HEK293 (cell line): ENCODE measurements at regions not wholly inside any gene's neighbourhood (a gene's known extent, or its start where the extent isn't known, plus 50 kb on each side); places are given as distances from the start of the nearest gene placed in this dataset.
A peak's percentile ranks its signal among the peaks of the same experiment; 100 is the strongest.

Source experiments
- CTCF ChIA-PET: fragments of 350-600 bp; formaldehyde crosslinking; extraction: SDS; loops from one replicate; lab custom pipeline; 2021; ENCODE audit warnings: antibody characterized with exemption; lab: Yijun Ruan, JAX
- POLR2A ChIA-PET: fragments of 300-600 bp; formaldehyde crosslinking; extraction: SDS; loops from one replicate; lab custom pipeline; 2020; ENCODE audit warnings: antibody characterized with exemption, inconsistent platforms; lab: Yijun Ruan, JAX
- H3K27ac ChIP-seq: fragments of 200-500 bp; sonication (Bioruptor generic); 2 replicates; pipeline ENCODE4 v1.5.1; 2014; ENCODE audit warnings: low read depth, low read length, control low read depth, inconsistent platforms; ENCODE audit errors: extremely low read depth
- H3K36me3 ChIP-seq, 2 experiments: fragments of 200-500 bp in 1 of 2; sonication (Bioruptor generic) in 1 of 2; 1 replicate in 1 of 2; 2 replicates in 1 of 2; pipeline ENCODE4 v1.5.1; 2014 to 2017; ENCODE audit warnings: inconsistent platforms in 2 of 2, low read length in 2 of 2; ENCODE audit not compliant: control insufficient read depth in 2 of 2, insufficient read depth in 1 of 2
- H3K4me1 ChIP-seq: fragments of 200-500 bp; sonication (Bioruptor generic); 2 replicates; pipeline ENCODE4 v1.5.1; 2014; ENCODE audit warnings: mild to moderate bottlenecking, low read length, inconsistent platforms; ENCODE audit not compliant: control insufficient read depth, insufficient read depth
- H3K4me3 ChIP-seq: 2 replicates; pipeline ENCODE4 v1.5.1; 2011; ENCODE audit warnings: low read depth, mild to moderate bottlenecking, control low read depth, low read length, moderate library complexity
- H3K9me3 ChIP-seq: fragments of 200-500 bp; sonication (Bioruptor generic); 2 replicates; pipeline ENCODE4 v1.5.1; 2014; ENCODE audit warnings: low read depth, low read length, inconsistent platforms; ENCODE audit not compliant: control insufficient read depth, insufficient read depth
- GFI1B ChIP-seq: fragments of 450-650 bp; formaldehyde crosslinking; IDR thresholded peaks from 2 replicates; pipeline ENCODE4 v1.5.1; 2016; ENCODE audit warnings: missing biosample characterization, missing genetic modification characterization
- OSR2 ChIP-seq: fragments of 450-650 bp; formaldehyde crosslinking; IDR thresholded peaks from 2 replicates; pipeline ENCODE4 v1.5.1; 2016; ENCODE audit warnings: missing biosample characterization, missing genetic modification characterization
- SCRT2 ChIP-seq: fragments of 450-650 bp; formaldehyde crosslinking; IDR thresholded peaks from 2 replicates; pipeline ENCODE4 v1.5.1; 2016; ENCODE audit warnings: missing biosample characterization, missing genetic modification characterization
- TRIM28 ChIP-seq: IDR thresholded peaks from 2 replicates; pipeline ENCODE4 v1.6.1; 2011; ENCODE audit warnings: low read length, control low read depth, borderline replicate concordance
- ZNF132 ChIP-seq: fragments of 450-650 bp; formaldehyde crosslinking; IDR thresholded peaks from 2 replicates; pipeline ENCODE4 v1.5.1; 2017; ENCODE audit warnings: missing biosample characterization, missing genetic modification characterization, borderline replicate concordance
- ZNF274 ChIP-seq, 2 experiments: fragments of 200-500 bp in 1 of 2; fragments of 450-650 bp in 1 of 2; sonication (Bioruptor generic) in 1 of 2; formaldehyde crosslinking in 1 of 2; IDR thresholded peaks; 2 replicates each; pipeline versions ENCODE4 v1.5.1 to v1.6.1; 2014 to 2016; ENCODE audit warnings: borderline replicate concordance in 1 of 2, inconsistent platforms in 1 of 2, low read length in 1 of 2, missing biosample characterization in 1 of 2, missing genetic modification characterization in 1 of 2
- ZNF292 ChIP-seq: fragments of 450-650 bp; formaldehyde crosslinking; IDR thresholded peaks from 2 replicates; pipeline ENCODE4 v1.5.1; 2016; ENCODE audit warnings: low read depth, missing biosample characterization, missing genetic modification characterization, borderline replicate concordance
- ZNF423 ChIP-seq: fragments of 450-650 bp; formaldehyde crosslinking; IDR thresholded peaks from 2 replicates; pipeline ENCODE4 v1.5.1; 2016; ENCODE audit warnings: missing biosample characterization, missing genetic modification characterization
- ZNF433 ChIP-seq: fragments of 450-650 bp; formaldehyde crosslinking; IDR thresholded peaks from 2 replicates; pipeline ENCODE4 v1.5.1; 2016; ENCODE audit warnings: missing biosample characterization, missing genetic modification characterization, low read depth
- ZNF560 ChIP-seq: fragments of 450-650 bp; formaldehyde crosslinking; IDR thresholded peaks from 2 replicates; pipeline ENCODE4 v1.5.1; 2017; ENCODE audit warnings: missing biosample characterization, missing genetic modification characterization, borderline replicate concordance
- ZNF596 ChIP-seq: fragments of 450-650 bp; IDR thresholded peaks from 2 replicates; pipeline ENCODE4 v1.5.0; 2018; ENCODE audit warnings: missing biosample characterization, mild to moderate bottlenecking, missing genetic modification characterization, moderate library complexity
- ZNF670 ChIP-seq: fragments of 450-650 bp; formaldehyde crosslinking; IDR thresholded peaks from 2 replicates; pipeline ENCODE4 v1.5.1; 2016; ENCODE audit warnings: missing biosample characterization, missing genetic modification characterization, low read depth
- ZNF701 ChIP-seq: fragments of 450-650 bp; formaldehyde crosslinking; IDR thresholded peaks from 2 replicates; pipeline ENCODE4 v1.5.1; 2016; ENCODE audit warnings: missing biosample characterization, missing genetic modification characterization
- ZNF768 ChIP-seq: fragments of 450-650 bp; formaldehyde crosslinking; IDR thresholded peaks from 2 replicates; pipeline ENCODE4 v1.5.1; 2018; ENCODE audit warnings: missing biosample characterization, mild to moderate bottlenecking, missing genetic modification characterization
- ZNF777 ChIP-seq: fragments of 450-650 bp; formaldehyde crosslinking; IDR thresholded peaks from 2 replicates; pipeline ENCODE4 v1.5.1; 2017; ENCODE audit warnings: missing biosample characterization, missing genetic modification characterization, borderline replicate concordance
- ZNF830 ChIP-seq: fragments of 450-650 bp; IDR thresholded peaks from 2 replicates; pipeline ENCODE4 v1.5.0; 2018; ENCODE audit warnings: missing biosample characterization, missing genetic modification characterization, low read depth, mild to moderate bottlenecking, moderate library complexity
- ZXDB ChIP-seq: fragments of 450-650 bp; formaldehyde crosslinking; IDR thresholded peaks from 2 replicates; pipeline ENCODE4 v1.5.1; 2016; ENCODE audit warnings: missing biosample characterization, missing genetic modification characterization
- TF ChIP-seq, protein P1 (sequence below): fragments of 450-650 bp; formaldehyde crosslinking; IDR thresholded peaks from 2 replicates; pipeline ENCODE4 v1.5.1; 2016; ENCODE audit warnings: missing biosample characterization, missing genetic modification characterization
- TF ChIP-seq, protein P2 (sequence below): fragments of 450-650 bp; formaldehyde crosslinking; IDR thresholded peaks from 2 replicates; pipeline ENCODE4 v1.5.1; 2017; ENCODE audit warnings: missing biosample characterization, missing genetic modification characterization
- TF ChIP-seq, protein P3 (sequence below): fragments of 450-650 bp; formaldehyde crosslinking; IDR thresholded peaks from 2 replicates; pipeline ENCODE4 v1.5.1; 2016; ENCODE audit warnings: missing biosample characterization, missing genetic modification characterization
- TF ChIP-seq, protein P4 (sequence below): fragments of 450-650 bp; formaldehyde crosslinking; IDR thresholded peaks from 2 replicates; pipeline ENCODE4 v1.5.1; 2016; ENCODE audit warnings: missing biosample characterization, missing genetic modification characterization
- TF ChIP-seq, protein P5 (sequence below): fragments of 450-650 bp; formaldehyde crosslinking; IDR thresholded peaks from 2 replicates; pipeline ENCODE4 v1.5.1; 2016; ENCODE audit warnings: missing biosample characterization, missing genetic modification characterization

DNA sequence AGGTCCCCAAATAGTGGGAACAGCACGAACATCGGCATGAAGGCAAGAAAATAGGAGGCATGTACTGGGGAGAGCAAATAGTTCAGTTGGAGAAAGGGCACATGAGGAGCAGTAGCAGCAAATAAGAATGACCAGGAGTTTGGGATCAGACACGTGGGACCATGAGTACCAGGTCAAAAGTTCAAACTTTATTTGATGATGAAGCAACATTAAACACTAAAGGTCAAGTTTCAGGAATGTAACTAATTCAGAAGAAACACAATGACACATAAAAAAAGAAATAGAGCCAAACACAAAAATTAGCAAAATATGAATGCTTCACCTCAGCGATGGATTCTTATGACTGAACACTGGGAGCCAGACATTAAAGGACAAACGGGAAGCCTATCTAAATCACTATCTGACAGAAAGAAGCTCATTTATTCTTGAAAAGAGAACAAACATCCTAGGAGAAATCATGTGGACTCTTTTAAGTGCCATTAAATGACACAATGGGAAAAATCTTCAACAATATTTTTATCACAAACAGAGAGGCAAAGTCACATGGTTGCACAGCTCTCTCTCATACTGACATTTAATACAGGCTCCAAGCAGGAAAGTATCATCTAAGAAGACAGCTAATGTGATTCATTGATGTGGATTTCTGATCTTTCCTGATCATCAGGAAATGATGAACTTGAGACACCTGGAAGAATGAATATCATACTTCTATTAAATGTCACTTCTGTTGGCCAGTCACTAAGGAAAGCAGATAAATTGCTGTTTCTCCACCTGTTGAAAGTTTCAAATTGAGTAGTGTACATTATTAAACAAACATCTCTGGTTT, 216.9 kb upstream of the THBS1 start:
- no peak for TF ChIP-seq ZNF670 (tag by site-specific recombination)
- TF ChIP-seq ZNF560 (tag by site-specific recombination): no peak
- TF ChIP-seq OSR2 (tag by site-specific recombination): no peak
- no peak for TF ChIP-seq ZNF423 (tag by site-specific recombination)
- TF ChIP-seq, protein P1, sequence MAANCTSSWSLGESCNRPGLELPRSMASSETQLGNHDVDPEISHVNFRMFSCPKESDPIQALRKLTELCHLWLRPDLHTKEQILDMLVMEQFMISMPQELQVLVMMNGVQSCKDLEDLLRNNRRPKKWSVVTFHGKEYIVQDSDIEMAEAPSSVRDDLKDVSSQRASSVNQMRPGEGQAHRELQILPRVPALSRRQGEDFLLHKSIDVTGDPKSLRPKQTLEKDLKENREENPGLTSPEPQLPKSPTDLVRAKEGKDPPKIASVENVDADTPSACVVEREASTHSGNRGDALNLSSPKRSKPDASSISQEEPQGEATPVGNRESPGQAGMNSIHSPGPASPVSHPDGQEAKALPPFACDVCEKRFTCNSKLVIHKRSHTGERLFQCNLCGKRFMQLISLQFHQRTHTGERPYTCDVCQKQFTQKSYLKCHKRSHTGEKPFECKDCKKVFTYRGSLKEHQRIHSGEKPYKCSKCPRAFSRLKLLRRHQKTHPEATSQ (tag by site-specific recombination): no peak
- TF ChIP-seq, protein P2, sequence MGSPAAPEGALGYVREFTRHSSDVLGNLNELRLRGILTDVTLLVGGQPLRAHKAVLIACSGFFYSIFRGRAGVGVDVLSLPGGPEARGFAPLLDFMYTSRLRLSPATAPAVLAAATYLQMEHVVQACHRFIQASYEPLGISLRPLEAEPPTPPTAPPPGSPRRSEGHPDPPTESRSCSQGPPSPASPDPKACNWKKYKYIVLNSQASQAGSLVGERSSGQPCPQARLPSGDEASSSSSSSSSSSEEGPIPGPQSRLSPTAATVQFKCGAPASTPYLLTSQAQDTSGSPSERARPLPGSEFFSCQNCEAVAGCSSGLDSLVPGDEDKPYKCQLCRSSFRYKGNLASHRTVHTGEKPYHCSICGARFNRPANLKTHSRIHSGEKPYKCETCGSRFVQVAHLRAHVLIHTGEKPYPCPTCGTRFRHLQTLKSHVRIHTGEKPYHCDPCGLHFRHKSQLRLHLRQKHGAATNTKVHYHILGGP: 0 out of 2 replicates have a peak, but pooled peaks have one; percentile 22
- peak; percentile 46 for TF ChIP-seq SCRT2 (tag by site-specific recombination)
- TF ChIP-seq, protein P3, sequence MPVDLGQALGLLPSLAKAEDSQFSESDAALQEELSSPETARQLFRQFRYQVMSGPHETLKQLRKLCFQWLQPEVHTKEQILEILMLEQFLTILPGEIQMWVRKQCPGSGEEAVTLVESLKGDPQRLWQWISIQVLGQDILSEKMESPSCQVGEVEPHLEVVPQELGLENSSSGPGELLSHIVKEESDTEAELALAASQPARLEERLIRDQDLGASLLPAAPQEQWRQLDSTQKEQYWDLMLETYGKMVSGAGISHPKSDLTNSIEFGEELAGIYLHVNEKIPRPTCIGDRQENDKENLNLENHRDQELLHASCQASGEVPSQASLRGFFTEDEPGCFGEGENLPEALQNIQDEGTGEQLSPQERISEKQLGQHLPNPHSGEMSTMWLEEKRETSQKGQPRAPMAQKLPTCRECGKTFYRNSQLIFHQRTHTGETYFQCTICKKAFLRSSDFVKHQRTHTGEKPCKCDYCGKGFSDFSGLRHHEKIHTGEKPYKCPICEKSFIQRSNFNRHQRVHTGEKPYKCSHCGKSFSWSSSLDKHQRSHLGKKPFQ (tag by site-specific recombination): no peak
- TF ChIP-seq ZNF701 (tag by site-specific recombination): no peak
- TF ChIP-seq ZNF596: no peak
- no peak for TF ChIP-seq TRIM28

DNA sequence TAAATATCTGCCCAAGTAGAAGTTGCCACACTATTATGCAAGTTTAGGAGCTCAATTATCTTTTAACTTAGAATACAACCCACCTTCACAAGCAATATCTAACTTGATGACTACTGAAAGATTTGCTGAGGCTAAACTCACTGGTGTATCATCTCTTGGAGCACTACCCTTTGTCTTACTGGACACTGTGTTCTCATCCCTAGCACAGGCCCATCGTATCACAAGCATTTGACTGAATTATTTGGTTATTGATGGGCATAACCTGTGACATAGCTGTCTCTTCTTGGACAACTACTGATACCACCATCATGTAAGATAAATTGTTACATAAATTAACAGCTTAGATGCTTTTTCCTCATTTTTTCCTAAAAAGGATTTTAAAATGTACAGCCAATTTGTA, 216.2 kb upstream of the THBS1 start:
- no peak overlapping the region for H3K27ac ChIP-seq
- H3K4me1 ChIP-seq: peaks cover 16% of the 10 kb centered on the region
- CTCF ChIA-PET: interaction anchor here (0.6 kb wide), 1 partner anchor 74 kb away, joined by 3 read pairs; no protein-coding TSS in a partner anchor
- TF ChIP-seq SCRT2 (tag by site-specific recombination) (peak; percentile 2; the same call in 1 of the 2 replicates), ZNF274 (IDR thresholded peaks at IDR 0.05; ENCODE audit: low read length) (no peak), ZNF274 (tag by site-specific recombination; IDR thresholded peaks at IDR 0.05; ENCODE audit: borderline replicate concordance) (no peak)
- H3K4me3 ChIP-seq: no peak overlapping the region
- H3K9me3 ChIP-seq: no peaks in the 10 kb centered on the region
- no peaks in the 10 kb centered on the region for H3K36me3 ChIP-seq
- POLR2A ChIA-PET: no interaction called here

More for the DNA sequence above, 216.9 kb upstream of the THBS1 start:
- ChIA-PET POLR2A (no interaction called here), CTCF (interaction anchor here (0.6 kb wide), 1 partner anchor 75 kb away, joined by 3 read pairs; no protein-coding TSS in a partner anchor)
- Histone ChIP-seq H3K36me3 (no peaks in the 10 kb centered on the region), H3K27ac (no peak overlapping the region), H3K4me1 (peaks cover 16% of the 10 kb centered on the region), H3K9me3 (no peaks in the 10 kb centered on the region), H3K4me3 (no peak overlapping the region)

DNA sequence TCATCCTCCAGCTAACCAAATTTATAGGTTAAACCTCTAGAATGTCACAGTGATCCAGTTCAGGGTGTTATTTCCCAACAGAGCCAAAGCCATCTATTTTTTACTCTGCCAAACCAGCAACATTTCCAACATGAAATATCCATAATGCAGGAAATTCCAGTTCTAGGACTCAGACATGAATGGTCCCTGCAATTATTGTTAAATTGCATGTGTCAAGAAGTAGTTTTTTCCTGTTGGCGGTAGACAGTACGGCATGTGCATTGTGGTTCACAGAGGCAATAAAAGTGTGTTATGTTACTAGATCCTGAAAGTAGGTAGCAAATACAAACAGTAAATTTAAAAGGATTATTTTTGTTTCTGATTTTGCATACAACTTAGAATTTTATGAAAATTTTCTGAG, 215.7 kb upstream of the THBS1 start:
- H3K4me1 ChIP-seq: peaks cover 16% of the 10 kb centered on the region
- H3K9me3 ChIP-seq: no peaks in the 10 kb centered on the region
- TF ChIP-seq ZNF292 (tag by site-specific recombination): no peak
- no peak for TF ChIP-seq ZNF132 (tag by site-specific recombination)
- TF ChIP-seq, protein P4, sequence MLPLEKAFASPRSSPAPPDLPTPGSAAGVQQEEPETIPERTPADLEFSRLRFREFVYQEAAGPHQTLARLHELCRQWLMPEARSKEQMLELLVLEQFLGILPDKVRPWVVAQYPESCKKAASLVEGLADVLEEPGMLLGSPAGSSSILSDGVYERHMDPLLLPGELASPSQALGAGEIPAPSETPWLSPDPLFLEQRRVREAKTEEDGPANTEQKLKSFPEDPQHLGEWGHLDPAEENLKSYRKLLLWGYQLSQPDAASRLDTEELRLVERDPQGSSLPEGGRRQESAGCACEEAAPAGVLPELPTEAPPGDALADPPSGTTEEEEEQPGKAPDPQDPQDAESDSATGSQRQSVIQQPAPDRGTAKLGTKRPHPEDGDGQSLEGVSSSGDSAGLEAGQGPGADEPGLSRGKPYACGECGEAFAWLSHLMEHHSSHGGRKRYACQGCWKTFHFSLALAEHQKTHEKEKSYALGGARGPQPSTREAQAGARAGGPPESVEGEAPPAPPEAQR (tag by site-specific recombination): no peak
- no peak for TF ChIP-seq ZNF768 (tag by site-specific recombination)
- TF ChIP-seq GFI1B (tag by site-specific recombination): no peak
- TF ChIP-seq, protein P5, sequence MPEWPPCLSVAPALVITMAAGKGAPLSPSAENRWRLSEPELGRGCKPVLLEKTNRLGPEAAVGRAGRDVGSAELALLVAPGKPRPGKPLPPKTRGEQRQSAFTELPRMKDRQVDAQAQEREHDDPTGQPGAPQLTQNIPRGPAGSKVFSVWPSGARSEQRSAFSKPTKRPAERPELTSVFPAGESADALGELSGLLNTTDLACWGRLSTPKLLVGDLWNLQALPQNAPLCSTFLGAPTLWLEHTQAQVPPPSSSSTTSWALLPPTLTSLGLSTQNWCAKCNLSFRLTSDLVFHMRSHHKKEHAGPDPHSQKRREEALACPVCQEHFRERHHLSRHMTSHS (tag by site-specific recombination): no peak
- no peak for TF ChIP-seq ZNF433 (tag by site-specific recombination)
- TF ChIP-seq ZNF777: no peak
- TF ChIP-seq ZNF830 (tag by site-specific recombination): no peak
- no peak for TF ChIP-seq ZNF670 (tag by site-specific recombination)
- TF ChIP-seq ZXDB (tag by site-specific recombination): no peak
- no peak overlapping the region for H3K4me3 ChIP-seq
- no peak overlapping the region for H3K27ac ChIP-seq
- ChIA-PET CTCF (no interaction called here), POLR2A (no interaction called here)
- no peaks in the 10 kb centered on the region for H3K36me3 ChIP-seq
